DMS 273 (cell line): ENCODE measurements at regions not wholly inside any gene's neighbourhood (a gene's known extent, or its start where the extent isn't known, plus 50 kb on each side); places are given as distances from the start of the nearest gene placed in this dataset.

Source experiments
- DNase-seq: peaks from one replicate; lab custom pipeline; 2025; ENCODE audit not compliant: unreplicated experiment; lab: John Stamatoyannopoulos, UW

DNA sequence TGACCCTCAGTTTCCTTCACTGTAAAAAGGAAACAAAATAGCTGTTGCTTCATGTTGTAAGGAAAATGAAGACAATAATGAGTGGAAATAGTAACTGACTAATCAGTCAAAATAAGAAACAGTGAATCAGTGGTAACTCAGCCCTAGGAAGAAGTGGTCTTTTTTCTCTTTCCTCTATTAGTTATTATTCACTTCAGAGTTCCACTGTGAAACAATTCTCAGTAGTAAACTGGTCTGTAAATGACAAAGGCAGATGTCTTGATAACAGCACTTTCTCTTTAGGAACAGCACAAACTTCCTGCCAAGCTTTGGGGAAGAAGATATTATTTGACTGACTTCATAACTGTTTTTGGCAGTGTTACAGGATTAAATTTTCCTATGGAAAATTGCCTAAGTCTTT lies 600.5 kb upstream of the KLHL1 start:
- no peak for DNase-seq

DNA sequence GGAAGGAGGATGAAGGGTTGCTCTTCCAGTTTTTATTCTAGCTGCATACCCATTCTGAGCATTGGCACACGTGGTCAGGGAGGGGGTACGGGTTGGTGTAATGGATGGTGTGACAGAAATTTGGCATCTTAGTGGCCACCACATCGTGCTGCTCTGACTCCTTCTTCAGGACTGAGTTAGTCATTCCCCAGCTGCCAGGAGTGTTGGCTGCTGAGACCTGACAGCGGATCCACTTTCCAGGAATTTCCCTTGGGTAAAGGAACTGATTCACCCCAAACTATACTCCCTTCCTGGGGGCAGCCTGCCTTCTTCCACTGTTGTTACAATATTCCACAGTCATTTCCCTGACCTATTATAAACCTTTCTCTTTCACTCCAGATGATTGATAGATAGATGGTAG lies 595.5 kb upstream of the KLHL1 start:
- DNase-seq = no peak

DNA sequence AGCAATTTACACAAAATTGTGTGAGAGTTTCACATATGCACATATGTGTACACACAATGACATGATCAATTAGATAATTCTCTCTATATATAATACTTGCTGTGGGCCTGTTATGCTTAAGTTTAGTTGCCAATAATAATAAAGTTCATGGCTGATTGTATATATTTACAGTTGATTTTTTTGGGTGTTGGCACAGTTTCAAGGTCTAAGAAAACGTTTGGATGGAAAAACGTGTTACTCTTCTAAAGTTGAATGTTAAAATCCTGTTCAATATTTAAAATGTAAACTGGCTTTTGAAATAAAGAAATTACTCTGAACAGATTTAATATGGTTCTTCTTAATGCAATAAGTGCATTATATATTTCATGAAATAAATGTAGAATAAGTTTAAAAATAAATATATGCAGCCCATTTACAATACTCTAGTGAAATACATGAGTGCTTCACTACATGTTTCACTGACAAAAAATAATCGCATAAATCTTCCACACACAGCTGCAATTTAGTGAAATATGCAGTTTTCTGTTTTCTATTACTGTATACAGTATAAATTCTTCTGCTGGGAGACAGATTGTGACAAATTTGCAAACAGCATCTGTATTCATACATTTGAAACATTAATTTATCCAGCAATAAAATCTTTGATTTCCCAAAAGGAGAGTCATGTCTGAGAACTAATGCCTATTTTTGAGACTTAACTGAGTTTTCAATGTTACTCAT lies 586.9 kb upstream of the KLHL1 start:
- DNase-seq = no peak

DNA sequence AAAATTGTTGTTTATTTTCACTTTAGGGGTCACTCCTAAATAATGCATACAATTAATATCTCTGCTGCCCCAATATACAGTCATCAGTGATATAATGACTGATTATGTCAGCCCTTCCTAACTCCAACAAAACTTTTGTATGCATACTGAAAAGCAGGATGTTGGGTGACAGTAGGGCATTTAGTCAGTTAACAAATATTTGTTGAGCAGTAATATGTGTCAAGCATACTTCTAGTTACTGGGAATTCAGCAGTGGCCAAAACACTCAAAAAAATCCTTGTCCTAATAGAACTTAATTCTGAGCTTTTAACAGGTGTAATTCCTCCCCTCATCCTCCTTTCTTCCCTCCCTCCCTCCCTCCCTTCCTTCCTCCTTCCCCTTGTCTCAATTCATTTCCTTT lies 560.7 kb upstream of the KLHL1 start:
- DNase-seq = no peak

DNA sequence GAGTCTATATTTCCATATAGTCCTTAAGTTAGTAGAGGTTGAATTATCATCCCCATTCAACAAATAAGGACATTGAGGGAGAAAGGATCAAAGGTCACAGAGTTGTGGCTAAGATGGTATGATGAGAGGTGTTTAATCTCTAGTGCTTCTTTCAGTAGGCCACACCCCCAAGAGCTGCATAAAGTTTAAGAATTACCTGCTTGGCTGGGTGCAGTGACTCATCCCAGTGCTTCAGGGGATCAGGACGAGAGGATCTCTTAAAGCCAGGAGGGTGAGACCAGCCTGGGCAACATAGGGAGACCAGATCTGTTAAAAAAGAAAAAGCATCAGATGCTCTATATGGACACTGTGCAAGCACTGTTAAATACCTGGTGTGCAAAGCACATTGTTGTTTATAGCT lies 560.0 kb upstream of the KLHL1 start:
- DNase-seq = peak; percentile 0

DNA sequence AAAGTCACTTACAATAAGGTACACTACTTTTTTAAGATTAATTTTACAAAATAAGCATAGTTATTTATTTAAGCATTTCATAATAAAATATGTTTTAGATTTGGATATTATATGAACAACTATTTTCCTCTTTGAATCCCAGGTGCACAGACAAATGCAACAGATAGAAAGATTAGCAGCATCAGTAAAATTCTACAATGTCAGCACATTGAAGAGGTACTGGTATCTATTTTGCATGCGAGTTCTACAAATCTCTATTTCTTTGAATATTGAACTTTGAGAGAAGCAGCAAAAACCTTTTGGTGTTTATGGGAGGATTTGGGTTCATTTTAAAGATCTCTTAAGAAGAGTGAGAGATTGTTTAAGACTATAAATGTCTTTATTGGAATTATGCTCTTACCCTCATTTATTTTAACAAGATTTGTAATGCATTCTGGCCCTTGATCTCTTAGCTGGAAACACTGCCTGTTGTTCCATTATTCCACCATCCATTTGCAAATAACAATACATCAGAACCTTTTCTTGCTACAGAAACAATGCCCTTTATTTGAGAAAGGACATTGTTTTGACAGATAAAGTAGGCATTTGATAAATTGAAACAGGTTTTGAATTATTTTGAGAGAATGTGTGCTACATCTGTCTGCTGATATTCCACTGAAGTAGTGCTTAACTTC lies 558.8 kb upstream of the KLHL1 start:
- no peak for DNase-seq

DNA sequence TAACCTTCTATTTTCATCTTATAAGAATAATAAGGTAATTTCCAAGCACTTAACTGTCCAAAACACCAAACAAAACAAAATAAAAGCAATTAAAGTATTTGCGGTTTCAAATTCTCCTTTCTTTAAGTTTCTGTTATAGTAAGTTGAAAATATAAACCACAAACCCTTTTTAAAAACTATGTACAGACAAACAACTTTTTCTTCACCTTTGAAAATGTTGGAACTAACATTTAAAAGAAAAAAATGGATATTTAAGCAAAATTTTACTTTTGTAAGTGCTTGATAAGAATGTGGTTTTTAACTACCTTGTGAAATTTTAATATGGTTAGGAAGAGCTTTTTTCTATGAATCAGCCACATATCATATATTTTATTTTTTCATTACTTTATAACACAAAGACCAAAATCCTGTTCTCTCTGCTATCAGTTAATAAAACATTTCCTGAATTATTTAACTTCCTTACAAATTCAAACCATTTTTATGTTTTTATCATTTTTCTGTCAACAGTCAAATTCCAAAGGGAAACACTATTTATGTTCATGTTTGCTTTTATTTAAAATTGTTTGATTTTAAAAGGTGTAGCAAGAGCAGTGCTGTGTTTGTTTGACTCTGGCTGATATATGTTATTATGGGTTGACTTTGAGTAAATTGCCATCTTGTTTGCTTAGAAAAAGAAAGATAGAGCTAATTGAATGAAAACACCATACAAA lies 554.1 kb upstream of the KLHL1 start:
- DNase-seq = no peak

DNA sequence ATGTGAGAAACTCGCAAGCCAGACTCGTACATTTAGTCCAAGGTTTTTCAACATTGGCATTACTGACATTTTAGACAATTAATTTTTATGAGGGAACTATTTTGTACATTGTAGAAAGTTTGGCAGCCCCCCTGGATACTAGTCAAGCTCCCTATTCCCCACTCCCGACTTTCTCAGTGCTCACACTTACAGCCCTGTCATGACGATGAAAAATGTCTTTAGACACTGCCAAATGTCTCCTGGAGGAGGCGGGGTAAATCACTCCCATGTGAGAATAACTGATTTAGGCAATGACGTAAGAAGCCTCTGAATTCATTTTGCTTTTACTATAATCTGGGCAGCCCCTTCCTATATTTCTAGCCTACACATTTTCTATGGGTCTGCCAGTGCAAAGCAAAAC lies 535.8 kb upstream of the KLHL1 start:
- no peak for DNase-seq

DNA sequence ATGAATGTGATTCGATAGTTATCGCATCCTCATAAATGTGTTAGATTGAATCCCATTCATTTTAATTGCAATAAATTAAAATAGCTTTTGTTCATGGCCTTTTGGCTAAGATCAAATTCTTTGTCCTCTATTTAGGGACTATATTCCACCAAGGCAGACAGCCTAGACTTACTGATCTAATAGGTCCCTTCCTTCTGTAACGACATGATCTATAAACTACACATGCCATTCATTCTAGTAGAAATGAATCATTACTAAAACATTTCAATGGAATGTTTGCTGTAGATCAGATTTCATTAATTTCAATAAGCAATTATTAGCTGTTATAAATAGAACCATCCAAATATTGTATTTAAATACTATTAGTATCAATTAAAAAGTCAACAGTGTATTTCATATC lies 526.6 kb upstream of the KLHL1 start:
- DNase-seq = no peak

DNA sequence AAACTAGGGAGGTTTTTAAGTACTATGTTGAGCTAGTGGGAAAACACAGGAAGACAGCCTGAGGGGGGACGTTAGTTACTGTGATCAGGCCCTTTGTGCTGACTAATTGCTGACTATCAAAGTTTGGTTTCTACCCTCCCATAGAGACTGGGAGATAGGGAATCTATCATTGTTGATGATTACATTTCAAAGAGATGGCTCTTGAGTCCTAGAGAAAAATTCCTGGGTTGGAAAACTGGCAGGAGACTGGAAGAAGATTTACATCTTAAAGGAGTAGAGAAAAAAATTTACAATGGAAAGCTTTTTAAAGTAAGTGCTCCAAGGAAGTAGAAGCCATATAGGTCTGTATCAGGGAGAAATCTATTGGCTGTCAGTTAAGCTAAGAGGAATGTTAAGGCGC lies 522.0 kb upstream of the KLHL1 start:
- no peak for DNase-seq

DNA sequence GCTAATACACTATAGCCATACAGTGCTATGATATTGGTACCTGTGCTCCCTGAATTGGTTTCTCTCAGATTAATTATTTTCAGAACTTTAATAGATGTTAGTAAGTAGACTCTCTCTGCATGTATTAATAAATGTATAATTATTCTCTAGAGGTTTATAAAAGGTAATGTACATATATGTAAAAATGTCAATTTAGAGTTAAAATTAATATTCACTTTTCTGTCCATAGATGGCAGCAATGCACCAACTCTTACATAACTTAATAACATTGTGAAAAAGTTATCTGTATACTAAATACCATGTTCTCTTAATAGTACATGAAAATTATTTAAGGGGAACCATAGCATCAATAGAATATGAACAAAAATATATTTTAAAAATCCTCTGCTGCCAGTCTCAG lies 515.0 kb upstream of the KLHL1 start:
- DNase-seq = peak; percentile 50

DNA sequence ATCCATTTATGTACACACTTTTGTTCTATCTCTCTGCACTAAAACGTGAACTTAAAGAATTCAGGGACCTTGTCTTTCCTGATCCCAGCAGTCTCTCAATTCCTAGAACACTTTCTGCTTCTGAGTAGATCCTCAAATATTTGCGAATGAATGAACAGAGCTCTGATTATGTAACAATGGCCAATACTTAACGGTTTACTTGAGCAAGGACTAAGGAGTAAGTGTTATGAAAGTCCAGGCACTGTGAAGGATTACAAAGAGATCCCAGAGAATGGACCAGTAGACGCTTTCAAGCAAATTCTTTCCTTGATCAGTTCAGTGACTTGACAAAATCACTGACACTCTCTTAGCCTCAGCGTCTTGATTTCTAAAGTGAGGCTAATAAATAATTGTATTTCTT lies 514.5 kb upstream of the KLHL1 start:
- peak; percentile 6 for DNase-seq

DNA sequence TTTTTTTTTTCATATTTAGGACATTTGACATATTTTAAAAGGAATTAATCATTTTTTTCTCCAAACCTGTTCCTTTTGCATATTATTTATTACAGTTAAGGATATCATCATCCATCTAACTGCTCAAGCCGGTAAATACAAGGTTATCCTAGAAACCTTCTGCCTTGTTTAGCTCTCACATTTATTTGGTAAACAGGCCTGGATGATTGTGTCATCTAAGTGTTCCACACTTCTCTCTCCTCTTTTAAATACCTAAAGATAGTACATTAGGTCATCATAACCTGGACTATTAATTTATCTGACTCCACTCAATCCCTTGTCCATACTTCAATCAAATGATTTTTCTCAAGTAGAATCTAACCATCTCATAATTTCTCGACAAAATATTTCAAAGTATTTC lies 511.7 kb upstream of the KLHL1 start:
- no peak for DNase-seq

DNA sequence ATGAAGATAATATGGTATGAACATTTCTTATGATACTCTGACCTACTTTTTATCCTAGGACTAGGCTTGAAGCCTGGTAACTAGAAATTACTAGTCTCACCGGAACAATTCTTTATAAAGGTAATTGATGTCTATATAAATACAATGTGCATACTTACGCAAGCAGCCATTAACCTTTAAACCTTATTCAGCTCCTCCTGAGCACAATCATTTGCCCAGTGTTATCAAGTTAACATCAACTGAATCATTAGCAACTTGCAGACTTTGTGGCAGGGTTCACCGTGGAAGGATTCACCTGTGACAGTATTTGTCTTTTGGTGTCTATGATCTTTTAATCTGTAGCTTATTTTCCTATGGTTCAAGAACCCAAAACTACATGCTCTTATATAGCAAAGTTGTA lies 508.6 kb upstream of the KLHL1 start:
- DNase-seq = no peak

DNA sequence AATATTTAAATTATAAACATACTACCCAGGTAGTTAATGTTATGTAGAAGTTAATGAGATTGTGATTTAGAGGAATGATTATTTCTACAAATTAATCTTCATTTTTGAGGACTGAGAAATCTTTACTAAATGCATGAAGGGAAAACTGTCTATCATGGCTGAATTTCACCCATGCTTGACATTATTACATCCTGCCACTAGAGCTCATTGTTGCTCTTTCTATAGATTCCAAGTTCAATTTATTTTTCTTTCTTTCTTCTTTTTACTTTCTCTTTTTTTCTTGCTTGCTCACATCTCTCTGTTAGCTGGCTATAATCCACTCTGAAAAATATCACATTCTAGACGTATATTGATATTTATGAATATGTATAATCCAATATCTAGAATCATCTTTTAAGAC lies 505.0 kb upstream of the KLHL1 start:
- peak; percentile 59 for DNase-seq

DNA sequence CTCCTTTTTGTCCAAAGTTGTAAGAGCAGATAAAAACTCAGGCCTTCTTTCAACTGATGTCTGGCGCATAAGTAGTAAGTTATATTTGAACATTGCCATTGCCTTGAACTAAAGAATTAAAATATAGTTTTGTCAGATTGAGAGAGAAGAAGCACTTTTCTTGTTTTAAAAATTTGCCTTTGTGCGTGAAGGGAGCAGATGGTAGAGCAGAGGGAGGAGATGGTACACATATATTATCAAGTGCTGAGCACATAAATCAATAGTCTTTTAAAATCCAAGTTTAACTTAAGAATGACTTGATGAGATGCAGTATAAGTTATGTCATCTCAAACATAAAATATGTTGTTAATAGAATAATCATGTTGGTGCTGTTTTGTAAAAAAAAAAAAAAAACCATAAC lies 504.6 kb upstream of the KLHL1 start:
- peak; percentile 53 for DNase-seq

DNA sequence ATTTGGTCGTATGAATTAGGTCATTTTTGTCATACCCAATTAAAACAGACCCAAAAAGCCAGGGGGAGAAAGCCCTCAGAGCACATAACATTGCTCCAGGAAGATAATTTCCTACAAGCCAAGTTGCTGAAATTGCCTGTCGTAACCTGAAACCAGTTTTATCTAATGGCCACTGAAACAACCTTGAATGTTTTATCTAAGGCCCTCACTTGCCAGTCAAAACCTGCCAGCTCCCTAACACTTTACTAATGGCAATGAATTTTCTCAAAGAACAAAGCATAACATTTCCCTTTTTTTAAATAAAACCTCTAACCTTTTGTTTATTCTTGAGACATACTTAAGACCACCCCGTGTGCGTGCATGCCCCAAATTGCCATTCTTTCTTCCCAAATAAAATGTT lies 496.2 kb upstream of the KLHL1 start:
- DNase-seq = peak; percentile 35

DNA sequence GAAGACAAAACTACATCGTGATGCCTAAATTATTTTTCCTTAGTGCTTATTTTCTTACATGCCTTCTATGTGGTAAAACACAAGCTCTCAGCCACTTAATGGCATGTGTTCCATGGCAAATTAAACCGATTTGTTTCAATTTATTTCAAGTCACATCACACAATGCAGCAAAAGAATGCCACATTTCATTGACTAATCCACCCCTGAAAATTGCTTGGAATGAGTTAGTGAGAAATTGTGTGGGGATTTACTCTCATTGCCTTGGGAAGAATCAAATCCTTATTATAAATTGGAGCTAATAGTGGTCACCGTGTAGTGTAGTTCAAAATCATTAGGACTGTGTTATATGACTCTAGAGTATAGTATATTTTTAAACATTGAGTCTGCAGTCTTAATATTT lies 485.5 kb upstream of the KLHL1 start:
- DNase-seq = no peak

DNA sequence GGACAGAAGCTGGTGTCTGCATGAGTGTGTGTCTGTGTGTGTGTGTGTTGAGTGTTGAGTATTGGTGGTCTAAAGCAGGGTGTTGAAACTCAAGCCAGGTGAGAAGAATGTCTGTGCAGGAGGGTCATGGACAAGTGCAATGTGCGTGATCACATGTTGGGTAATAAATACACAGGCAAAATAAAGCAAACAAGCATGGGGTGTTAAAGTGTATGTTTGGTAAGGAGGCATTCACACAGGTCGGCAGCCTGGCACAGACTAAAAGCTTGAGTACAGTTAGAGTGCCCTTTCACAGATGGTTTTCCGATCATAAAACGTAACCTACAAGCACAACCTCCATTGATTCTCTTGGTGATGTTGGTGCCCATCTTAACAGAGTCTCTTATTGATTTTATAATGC lies 476.9 kb upstream of the KLHL1 start:
- DNase-seq = no peak

DNA sequence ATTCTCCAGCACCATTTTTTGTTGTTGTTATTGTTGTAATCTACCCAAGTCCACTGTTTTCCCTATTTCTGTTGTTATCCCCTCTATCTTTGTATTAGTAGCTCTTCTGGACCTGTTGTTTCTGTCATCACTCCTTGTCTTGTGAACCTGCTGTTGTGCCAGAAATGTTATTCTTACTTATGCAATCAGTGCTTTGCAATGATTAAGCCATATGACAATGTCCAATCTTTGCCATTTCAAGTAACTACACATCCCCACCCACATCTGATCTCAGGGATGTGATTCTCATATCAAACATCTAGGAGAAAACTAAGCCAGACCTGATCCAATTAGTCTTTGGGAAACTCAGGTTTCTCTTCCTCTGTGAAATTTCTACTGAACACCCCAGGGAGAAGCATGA lies 472.6 kb upstream of the KLHL1 start:
- no peak for DNase-seq

DNA sequence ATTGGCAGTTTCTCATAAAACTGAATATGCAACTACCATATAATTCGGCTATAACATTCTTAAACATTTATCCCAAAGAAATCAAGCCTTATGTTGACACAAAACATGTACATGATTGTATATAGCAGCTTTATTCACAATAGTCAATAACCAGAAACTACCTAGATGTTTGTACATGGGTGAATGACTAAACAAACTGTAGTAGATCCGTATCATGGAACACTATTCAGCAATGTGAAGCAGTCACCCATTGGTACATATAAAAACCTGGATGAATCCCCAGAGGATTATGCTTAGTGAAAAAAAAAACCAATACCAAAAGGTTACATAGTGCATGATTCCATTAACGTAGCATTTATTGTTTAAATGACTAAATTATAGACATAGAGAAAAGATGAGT lies 471.7 kb upstream of the KLHL1 start:
- DNase-seq = no peak

DNA sequence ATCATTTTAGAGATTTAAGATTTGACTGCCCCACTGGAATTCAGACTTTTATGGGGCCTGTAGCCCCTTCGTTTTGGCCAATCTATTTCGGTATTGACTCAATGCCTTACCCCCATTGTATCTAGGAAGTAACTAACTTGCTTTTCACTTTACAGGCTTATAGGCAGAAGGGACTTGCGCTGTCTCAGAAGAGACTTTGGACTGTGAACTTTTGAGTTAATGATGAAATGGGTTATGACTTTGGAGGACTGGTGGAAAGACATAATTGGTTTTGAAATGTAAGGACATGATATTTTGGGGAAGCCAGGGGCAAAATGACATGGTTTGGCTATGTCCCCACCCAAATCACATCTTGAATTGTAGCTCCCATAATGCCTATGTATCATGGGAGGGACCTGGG lies 463.0 kb upstream of the KLHL1 start:
- no peak for DNase-seq
